NCI-H524 treated with DMSO at 0.1 percent for 48 hours (cell line): ENCODE measurements at regions not wholly inside any gene's neighbourhood (a gene's known extent, or its start where the extent isn't known, plus 50 kb on each side); places are given as distances from the start of the nearest gene placed in this dataset.

Source experiments
- DNase-seq: peaks from one replicate; lab custom pipeline; 2025; lab: John Stamatoyannopoulos, UW

DNA sequence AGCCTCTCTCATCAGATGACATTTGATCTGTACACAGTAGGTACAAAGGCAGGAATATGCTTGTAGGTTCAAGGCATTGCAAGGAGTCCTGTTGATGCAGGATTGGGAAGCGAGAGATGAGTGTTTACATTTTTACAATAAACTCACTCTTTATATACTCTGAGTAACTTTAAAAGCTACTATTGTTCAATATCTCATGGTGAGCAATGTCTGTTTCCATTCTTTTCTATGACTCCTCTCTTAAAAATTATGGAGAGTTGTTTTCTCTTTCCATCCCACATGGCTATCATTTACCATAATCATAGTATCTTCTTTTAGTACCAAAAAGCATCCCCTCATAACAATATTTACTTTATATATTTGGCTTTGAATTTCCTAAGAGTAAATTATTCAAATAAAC lies 314.0 kb upstream of the CDIN1 start:
- no peak for DNase-seq

- DNase-seq = no peak
Observed at GRCh38 chr15:36271048-36271447, 308.4 kb upstream of the CDIN1 start.

GRCh38 chr15:36275656-36276055 lies 303.8 kb upstream of the CDIN1 start:
- no peak for DNase-seq

DNA sequence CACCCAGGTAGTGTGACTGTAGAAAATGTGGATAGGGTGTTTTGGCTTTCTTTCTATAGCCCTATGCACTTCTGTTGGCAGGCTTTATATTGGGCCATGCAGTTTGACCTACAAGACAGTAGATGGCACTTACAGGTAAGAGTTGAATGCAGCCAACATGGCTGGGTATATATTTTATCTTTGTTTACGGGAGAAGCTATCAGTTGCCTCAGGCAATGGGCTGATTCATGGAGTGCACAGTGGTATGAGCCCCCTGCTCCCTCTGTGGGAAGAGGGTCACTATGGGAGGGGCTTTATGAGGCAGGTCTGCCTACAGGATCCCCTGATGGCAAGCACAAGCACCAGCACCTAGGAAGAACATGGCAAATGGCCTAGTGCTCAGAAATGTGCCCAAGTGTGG lies 301.2 kb upstream of the CDIN1 start:
- DNase-seq = no peak

- no peak for DNase-seq
Observed at GRCh38 chr15:36282821-36283220, 296.6 kb upstream of the CDIN1 start.

DNA sequence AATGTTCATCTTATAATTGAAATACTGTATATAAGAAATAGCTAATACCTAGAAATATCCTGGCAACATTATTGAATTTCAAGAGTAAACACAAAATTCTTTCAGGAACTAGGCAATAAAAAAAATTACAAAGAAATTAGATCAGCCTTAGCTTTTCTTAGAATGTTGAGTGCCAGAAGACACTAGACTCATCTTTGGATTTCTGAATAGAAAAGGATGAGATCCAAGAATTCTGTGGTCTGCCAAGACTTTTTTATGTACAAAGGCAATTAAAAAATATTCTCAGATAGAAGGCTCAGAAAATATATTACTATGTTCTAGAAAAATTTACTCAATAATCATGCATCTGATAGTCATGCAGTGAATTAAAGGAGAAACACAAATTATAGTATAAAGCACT lies 294.5 kb upstream of the CDIN1 start:
- DNase-seq = no peak

- no peak for DNase-seq
Observed at GRCh38 chr15:36291501-36291900, 287.9 kb upstream of the CDIN1 start.

- DNase-seq = no peak
Observed at GRCh38 chr15:36294359-36294758, 285.1 kb upstream of the CDIN1 start.

DNA sequence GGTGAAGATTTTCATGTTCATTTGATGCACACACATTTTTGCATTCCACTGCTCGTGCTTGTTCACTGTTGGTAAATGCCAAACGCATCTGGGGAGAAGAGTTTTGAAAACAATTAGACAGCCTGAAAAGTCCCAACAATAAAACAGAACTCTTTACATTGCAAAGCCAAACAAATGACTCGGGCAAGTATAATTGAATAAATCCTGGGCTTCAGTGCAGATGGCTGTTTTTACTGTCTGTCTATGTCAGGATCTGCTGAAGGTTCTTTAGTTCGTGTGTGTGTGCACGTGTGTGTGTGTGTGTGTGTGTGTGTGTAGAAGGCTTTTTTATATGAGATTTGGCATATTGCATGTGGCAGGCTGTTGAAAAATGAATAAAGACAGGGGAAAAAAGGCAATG lies 277.5 kb upstream of the CDIN1 start:
- no peak for DNase-seq

- no peak for DNase-seq
Observed at GRCh38 chr15:36313021-36313420, 266.4 kb upstream of the CDIN1 start.

DNA sequence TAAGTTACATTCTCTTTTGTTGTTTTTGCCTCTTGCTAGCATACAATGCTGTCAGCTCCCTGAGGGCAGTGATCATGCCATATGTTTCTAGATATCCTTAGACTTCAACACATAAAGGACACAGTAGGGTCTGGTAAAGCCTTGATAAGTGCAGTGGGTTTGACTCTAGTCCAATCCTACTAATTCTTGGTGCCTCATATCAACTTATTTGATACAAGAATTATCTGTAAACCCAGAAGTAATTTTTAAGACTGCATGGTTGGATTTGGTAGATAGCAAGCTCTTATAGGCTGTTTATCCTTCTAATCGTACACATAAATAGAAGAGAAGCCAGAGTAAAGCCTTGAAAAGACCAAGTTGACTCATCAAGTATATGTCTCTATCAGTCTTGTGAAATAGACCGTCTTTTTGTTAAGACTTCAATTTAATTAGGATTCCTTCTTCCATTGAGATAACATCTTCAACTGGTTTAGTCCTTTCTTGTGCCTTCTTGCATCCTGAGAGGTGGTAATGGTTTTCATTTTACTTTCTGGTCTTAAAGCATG lies 265.6 kb upstream of the CDIN1 start:
- no peak for DNase-seq

DNA sequence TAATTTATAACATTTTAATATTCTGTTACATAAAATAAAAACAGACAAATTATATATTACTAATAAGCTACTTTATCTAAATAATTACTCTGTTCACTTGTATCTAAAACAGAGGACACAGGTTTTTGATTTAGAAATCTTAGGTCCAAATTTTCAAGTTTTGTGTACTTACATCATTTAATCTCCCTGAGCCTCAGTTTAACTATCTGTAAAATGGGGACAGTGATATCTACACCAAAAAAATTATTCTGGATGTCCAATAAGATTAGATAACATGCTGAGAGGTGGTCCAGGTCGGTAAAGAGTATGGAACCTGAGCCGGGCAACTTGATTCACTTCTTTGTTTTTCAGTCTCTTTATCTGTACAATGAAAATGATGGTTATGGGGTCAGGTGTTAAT lies 263.8 kb upstream of the CDIN1 start:
- DNase-seq = no peak

- DNase-seq = no peak
Observed at GRCh38 chr15:36323615-36324014, 255.8 kb upstream of the CDIN1 start.

DNA sequence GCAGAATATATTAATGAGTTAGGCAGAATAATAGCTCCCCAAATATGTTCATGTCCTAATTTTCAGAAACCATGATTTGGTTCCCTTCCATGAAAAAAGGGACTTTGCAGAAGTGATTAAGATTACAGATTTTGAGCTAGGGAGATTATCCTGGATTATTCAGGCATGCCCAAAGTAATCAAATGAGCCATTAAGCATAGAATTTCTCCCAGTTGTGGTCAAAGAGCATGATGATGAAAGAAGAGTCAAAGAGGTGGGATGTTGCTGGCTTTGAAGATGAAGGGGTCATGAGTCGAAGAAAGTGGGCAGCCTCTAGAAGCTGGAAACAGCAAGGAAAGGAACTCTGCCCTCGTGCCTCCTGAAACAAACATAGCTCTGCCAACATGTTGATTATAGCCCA lies 254.2 kb upstream of the CDIN1 start:
- no peak for DNase-seq

DNA sequence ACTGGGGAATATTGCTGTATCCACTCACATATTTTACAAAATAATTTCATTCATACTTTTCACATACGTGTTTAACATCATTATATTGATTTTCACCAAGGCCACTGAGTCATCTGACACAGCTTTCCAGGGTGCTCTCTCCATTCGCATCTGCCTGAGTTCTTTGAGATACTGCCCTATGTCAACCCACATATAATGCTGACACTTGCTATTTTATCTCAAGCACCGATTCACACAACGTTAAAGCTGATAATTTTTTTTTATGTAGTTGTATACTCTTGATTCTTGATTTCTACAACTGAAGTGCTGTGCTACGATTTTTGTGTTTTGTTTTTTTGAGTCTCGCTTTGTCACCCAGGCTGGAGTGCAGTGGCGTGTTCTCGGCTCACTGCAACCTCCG lies 249.8 kb upstream of the CDIN1 start:
- no peak for DNase-seq

- DNase-seq = no peak
Observed at GRCh38 chr15:36330598-36330997, 248.8 kb upstream of the CDIN1 start.

- no peak for DNase-seq
Observed at GRCh38 chr15:36331531-36332275, 247.7 kb upstream of the CDIN1 start.

- DNase-seq = no peak
Observed at GRCh38 chr15:36332301-36332700, 247.1 kb upstream of the CDIN1 start.

DNA sequence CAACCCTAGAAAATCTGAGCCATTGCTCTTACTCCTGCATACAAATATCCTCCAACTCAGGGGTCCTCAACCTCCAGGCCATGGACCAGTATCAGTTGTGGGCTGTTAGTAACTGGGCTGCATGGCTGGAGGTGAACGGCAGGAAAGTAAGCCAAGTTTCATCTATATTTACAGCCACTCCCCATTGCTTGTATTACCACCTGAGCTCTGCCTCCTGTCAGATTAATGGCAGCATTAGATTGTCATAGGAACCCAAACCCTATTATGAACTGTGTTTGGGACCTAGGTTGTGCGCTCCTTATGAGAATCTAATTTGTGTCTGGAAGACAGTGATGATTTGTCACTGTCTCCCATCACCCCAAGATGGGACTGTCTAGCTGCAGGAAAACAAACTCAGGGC lies 246.5 kb upstream of the CDIN1 start:
- no peak for DNase-seq

- no peak for DNase-seq
Observed at GRCh38 chr15:36334059-36334458, 245.4 kb upstream of the CDIN1 start.

DNA sequence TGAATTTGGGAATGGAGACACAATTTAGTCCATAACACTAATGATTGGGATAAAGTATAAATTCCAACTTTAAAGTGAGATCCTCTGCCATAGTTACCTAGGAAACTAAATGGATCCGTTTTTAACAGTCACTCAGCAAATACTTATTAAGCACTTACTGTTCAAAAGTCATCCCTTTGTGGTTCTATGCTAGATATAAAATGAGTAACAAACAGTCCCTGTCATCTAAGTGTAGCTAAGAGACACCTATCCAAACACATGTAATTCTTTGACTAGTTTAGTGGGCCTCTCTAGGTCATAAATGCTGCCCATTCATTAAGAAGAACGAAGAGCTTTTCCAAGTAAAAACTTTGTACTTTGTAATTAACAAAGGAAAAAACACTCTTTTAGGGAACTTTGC lies 244.2 kb upstream of the CDIN1 start:
- DNase-seq = no peak

DNA sequence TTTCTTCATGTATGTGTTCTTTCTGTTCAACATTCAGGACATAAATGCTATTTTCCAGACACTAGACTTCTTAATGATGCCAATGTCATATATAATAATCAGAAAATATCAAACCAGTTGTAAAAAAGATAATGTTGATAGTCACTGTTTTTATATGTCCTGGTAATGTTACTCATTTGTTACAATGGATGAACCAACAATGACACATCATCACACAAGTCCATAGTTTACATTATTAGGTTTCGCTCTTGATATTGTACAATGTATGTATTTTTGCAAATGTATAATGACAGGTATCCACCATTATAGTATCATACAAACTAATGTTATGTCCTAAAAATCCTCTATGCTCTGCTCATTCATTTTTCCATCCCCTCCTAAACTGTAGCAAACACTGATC lies 243.8 kb upstream of the CDIN1 start:
- DNase-seq = no peak

- no peak for DNase-seq
Observed at GRCh38 chr15:36344887-36345286, 234.5 kb upstream of the CDIN1 start.

- DNase-seq = no peak
Observed at GRCh38 chr15:36347272-36347858, 232.1 kb upstream of the CDIN1 start.
